ENCODE measurements at regions not wholly inside any gene's neighbourhood (a gene's known extent, or its start where the extent isn't known, plus 50 kb on each side); places are given as distances from the start of the nearest gene placed in this dataset.
A peak's percentile ranks its signal among the peaks of the same experiment; 100 is the strongest.

DNA sequence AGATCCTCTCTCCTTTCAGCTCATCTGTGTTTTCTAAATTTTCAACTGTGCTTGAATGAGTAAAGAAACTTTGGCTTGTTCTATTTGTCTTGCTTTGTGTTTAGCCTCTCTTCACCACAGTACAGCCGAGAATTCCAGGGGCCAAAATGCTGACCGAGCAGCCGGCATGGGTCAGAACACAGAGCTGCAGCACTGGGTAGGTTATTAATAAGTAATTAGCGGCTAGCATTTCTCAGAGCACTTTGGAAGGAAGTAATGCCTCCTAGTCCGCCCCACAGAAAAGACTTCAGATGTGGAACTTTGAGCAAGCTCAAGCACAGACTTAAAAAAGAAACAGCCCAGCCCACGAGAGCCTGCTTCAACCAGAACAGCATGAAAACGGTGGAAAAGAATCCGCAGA, 343.9 kb downstream of the ARRDC4 start:
- intact Hi-C loops (cut with micrococcal nuclease), result no loop called here
- Histone ChIP-seq H3K4me3 (ENCODE audit: low read length) (no peak overlapping the region), H4K20me1 (ENCODE audit: low read length) (no peaks in the 10 kb centered on the region), H3K4me2 (ENCODE audit: low read length) (no peak overlapping the region), H3K9me3 (ENCODE audit: low read length) (no peaks in the 10 kb centered on the region), H3K27me3 (ENCODE audit: low read length) (peaks cover 89% of the 10 kb centered on the region), H3K9me2 (replicated peaks; ENCODE audit: low read length) (no peaks in the 10 kb centered on the region), H3K36me3 (ENCODE audit: low read depth, low read length) (no peaks in the 10 kb centered on the region), H3K27ac (ENCODE audit: low read length) (no peak overlapping the region), H3F3A (ENCODE audit: low read length, unreplicated experiment) (no peaks in the 10 kb centered on the region), H3K79me2 (ENCODE audit: low read length) (no peaks in the 10 kb centered on the region), H3K9ac (ENCODE audit: low read length) (no peak overlapping the region), H2AFZ (ENCODE audit: low read length) (no peak overlapping the region), H3K4me1 (ENCODE audit: insufficient read depth, low read length) (no peaks in the 10 kb centered on the region)
- no TSS peak for BruUV-seq (replicated peaks)
- DNase-seq (no peak), ATAC-seq (no peak)
- POLR2A ChIA-PET (ENCODE audit: unreplicated experiment), result no interaction called here
- TF ChIP-seq EZH2 (IDR thresholded peaks at IDR 0.05; ENCODE audit: low read length, unreplicated experiment) (no peak), CTCF (conservative IDR thresholded peaks at IDR 0.05; ENCODE audit: low read depth, low read length) (no peak), EZH2phosphoT487 (IDR thresholded peaks at IDR 0.05; ENCODE audit: borderline replicate concordance, low read length) (no peak)
- CTCF ChIA-PET, result no interaction called here

GRCh38 chr15:98308117-98308516, 340.2 kb upstream of the IGF1R start:
- no TSS peak for BruUV-seq (replicated peaks)
- Histone ChIP-seq H3K27ac (ENCODE audit: low read length) (no peak overlapping the region), H3K9me2 (replicated peaks; ENCODE audit: low read length) (no peaks in the 10 kb centered on the region), H2AFZ (ENCODE audit: low read length) (no peak overlapping the region), H3K36me3 (ENCODE audit: low read depth, low read length) (no peaks in the 10 kb centered on the region), H3K4me2 (ENCODE audit: low read length) (no peak overlapping the region), H3K79me2 (ENCODE audit: low read length) (no peaks in the 10 kb centered on the region), H3K9me3 (ENCODE audit: low read length) (no peaks in the 10 kb centered on the region), H4K20me1 (ENCODE audit: low read length) (no peaks in the 10 kb centered on the region), H3K9ac (ENCODE audit: low read length) (no peak overlapping the region), H3K4me1 (ENCODE audit: insufficient read depth, low read length) (no peaks in the 10 kb centered on the region), H3K27me3 (ENCODE audit: low read length) (peaks cover 58% of the 10 kb centered on the region), H3K4me3 (ENCODE audit: low read length) (no peak overlapping the region), H3F3A (ENCODE audit: low read length, unreplicated experiment) (no peaks in the 10 kb centered on the region)
- ChIA-PET CTCF (interaction anchor here (0.6 kb wide), 1 partner anchor 13 kb away, joined by 4 read pairs; no protein-coding TSS in a partner anchor), POLR2A (ENCODE audit: unreplicated experiment) (no interaction called here)
- no peak for ATAC-seq
- intact Hi-C loops (cut with micrococcal nuclease), result no loop called here
- no peak for DNase-seq
- TF ChIP-seq EZH2phosphoT487 (IDR thresholded peaks at IDR 0.05; ENCODE audit: borderline replicate concordance, low read length), result no peak
- no peak for TF ChIP-seq CTCF (conservative IDR thresholded peaks at IDR 0.05; ENCODE audit: low read depth, low read length)
- no peak for TF ChIP-seq EZH2 (IDR thresholded peaks at IDR 0.05; ENCODE audit: low read length, unreplicated experiment)

DNA sequence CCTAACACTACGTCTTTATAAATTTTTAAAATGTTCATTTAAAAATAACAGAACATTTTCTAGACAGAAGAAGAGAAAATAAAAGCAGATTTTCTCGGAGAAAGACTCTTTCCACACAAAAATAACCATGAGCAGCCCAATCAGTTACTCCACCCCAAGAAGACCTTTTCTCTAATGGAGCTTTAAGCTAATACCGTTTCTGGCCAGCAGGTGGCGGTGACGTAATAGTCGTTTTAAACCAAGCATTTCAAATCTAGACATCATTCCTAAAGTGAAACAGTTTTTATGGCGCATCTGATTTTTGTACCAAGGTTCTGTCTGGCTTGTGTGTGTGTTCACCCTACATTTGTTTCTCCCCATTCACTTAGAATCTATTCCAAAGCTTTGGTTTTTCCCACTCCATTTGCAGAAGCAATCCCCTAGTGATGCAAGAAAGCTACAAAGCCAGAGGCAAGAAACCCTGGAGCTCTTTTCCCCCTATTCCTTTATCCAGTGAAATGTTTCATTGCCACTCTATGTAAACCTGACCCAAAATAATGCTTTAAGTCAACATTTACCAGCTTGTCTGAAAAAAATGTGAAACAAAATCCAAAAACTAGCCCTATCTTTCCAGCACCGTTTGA, 336.7 kb upstream of the IGF1R start:
- no peak overlapping the region for H3K4me3 ChIP-seq (ENCODE audit: low read length)
- no peaks in the 10 kb centered on the region for H3K79me2 ChIP-seq (ENCODE audit: low read length)
- DNase-seq (peak; percentile 86), ATAC-seq (peak; percentile 27; the same call in 1 of the 2 replicates)
- POLR2A ChIA-PET (ENCODE audit: unreplicated experiment), result no interaction called here
- no peak overlapping the region for H2AFZ ChIP-seq (ENCODE audit: low read length)
- H3K36me3 ChIP-seq (ENCODE audit: low read depth, low read length), result no peaks in the 10 kb centered on the region
- no peaks in the 10 kb centered on the region for H4K20me1 ChIP-seq (ENCODE audit: low read length)
- H3K9me2 ChIP-seq (replicated peaks; ENCODE audit: low read length), result no peaks in the 10 kb centered on the region
- no TSS peak for BruUV-seq (replicated peaks)
- no peaks in the 10 kb centered on the region for H3K4me1 ChIP-seq (ENCODE audit: insufficient read depth, low read length)
- H3K27me3 ChIP-seq (ENCODE audit: low read length), result peaks cover 25% of the 10 kb centered on the region
- intact Hi-C loops (cut with micrococcal nuclease), result loop anchor here (1.0 to 2.0 kb wide), 2 partner anchors 110 to 117 kb away; no protein-coding TSS in a partner anchor
- H3K4me2 ChIP-seq (ENCODE audit: low read length), result no peak overlapping the region
- CTCF ChIA-PET, result interaction anchor here (0.6 to 1.2 kb wide), 6 partner anchors 13 to 1753 kb away, joined by 3 to 8 read pairs (median 3); no protein-coding TSS in a partner anchor
- H3K27ac ChIP-seq (ENCODE audit: low read length), result no peak overlapping the region
- H3F3A ChIP-seq (ENCODE audit: low read length, unreplicated experiment), result no peaks in the 10 kb centered on the region
- H3K9ac ChIP-seq (ENCODE audit: low read length), result no peak overlapping the region
- H3K9me3 ChIP-seq (ENCODE audit: low read length), result no peaks in the 10 kb centered on the region
- TF ChIP-seq EZH2 (IDR thresholded peaks at IDR 0.05; ENCODE audit: low read length, unreplicated experiment) (no peak), EZH2phosphoT487 (IDR thresholded peaks at IDR 0.05; ENCODE audit: borderline replicate concordance, low read length) (no peak), CTCF (conservative IDR thresholded peaks at IDR 0.05; ENCODE audit: low read depth, low read length) (peak; percentile 88)
